GM21390 (cell line): ENCODE measurements at regions not wholly inside any gene's neighbourhood (a gene's known extent, or its start where the extent isn't known, plus 50 kb on each side); places are given as distances from the start of the nearest gene placed in this dataset.

Experiments used
- ATAC-seq: cut with Tn5 transposase; IDR thresholded peaks from one replicate; pipeline ENCODE4 v1.9.1; 2021; ENCODE audit not compliant: unreplicated experiment

- ATAC-seq = no peak
These were observed 336.3 kb downstream of the NYAP2 start for GRCh38 chr2:225735844-225736243.

GRCh38 chr2:225725726-225726125, 326.2 kb downstream of the NYAP2 start:
- ATAC-seq = no peak
